Astrocyte of the cerebellum (primary cell): ENCODE measurements at regions not wholly inside any gene's neighbourhood (a gene's known extent, or its start where the extent isn't known, plus 50 kb on each side); places are given as distances from the start of the nearest gene placed in this dataset.

Source experiments
- DNase-seq: peaks from one replicate; pipeline ENCODE4 v3.0.0-alpha.2; 2011; ENCODE audit warnings: low read depth
- H3K4me3 ChIP-seq: 2 replicates; pipeline ENCODE4 v1.5.1; 2011; ENCODE audit warnings: mild to moderate bottlenecking, low read depth, low read length, moderate library complexity
- CTCF ChIP-seq: IDR thresholded peaks from 2 replicates; pipeline ENCODE4 v1.5.1; 2012; ENCODE audit warnings: low read length, low read depth, moderate library complexity, mild to moderate bottlenecking; ENCODE audit errors: missing control alignments
- in situ Hi-C: cut with HindIII; loops from 2 replicates; pipeline ENCODE4 v1.10.0; 2017; ENCODE audit warnings: low sequenced_read_pairs

- no peak for TF ChIP-seq CTCF
- in situ Hi-C loops, result no loop called here
Measured at GRCh38 chr7:125641884-125642283, 712.3 kb upstream of the POT1 start.

GRCh38 chr7:125636320-125636962, 706.8 kb upstream of the POT1 start:
- DNase-seq, result no peak
- H3K4me3 ChIP-seq, result no peak overlapping the region
- TF ChIP-seq CTCF, result no peak
- in situ Hi-C loops, result no loop called here

More at GRCh38 chr7:125641884-125642283, 712.3 kb upstream of the POT1 start:
- DNase-seq, result no peak
- H3K4me3 ChIP-seq, result no peak overlapping the region

GRCh38 chr7:125618516-125618915, 688.9 kb upstream of the POT1 start:
- TF ChIP-seq CTCF, result no peak
- no peak for DNase-seq
- in situ Hi-C loops, result no loop called here

GRCh38 chr7:125611582-125611981, 682.0 kb upstream of the POT1 start:
- in situ Hi-C loops, result no loop called here
- DNase-seq, result no peak
- no peak overlapping the region for H3K4me3 ChIP-seq
- TF ChIP-seq CTCF, result no peak

More at GRCh38 chr7:125618516-125618915, 688.9 kb upstream of the POT1 start:
- H3K4me3 ChIP-seq, result no peak overlapping the region

DNA sequence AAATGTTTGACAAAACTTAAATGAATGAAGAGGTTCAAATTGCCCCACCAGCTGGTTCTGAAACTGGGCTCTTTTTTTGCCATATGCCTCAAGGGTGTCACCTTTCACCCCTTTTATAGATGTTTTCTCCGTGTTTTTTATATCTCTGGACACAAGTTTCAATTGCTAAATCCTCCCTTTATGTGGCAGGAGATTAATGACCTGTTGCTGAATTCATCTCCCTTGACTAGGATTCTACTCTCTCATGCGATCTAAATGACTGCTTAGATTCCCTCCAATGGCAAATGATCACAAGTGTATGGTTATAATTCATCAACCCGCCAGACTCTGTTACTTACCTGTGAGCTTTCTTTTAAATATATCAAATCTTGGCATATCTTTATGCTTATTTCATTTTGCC, 677.0 kb upstream of the POT1 start:
- no peak for DNase-seq
- TF ChIP-seq CTCF, result no peak
- H3K4me3 ChIP-seq, result no peak overlapping the region
- in situ Hi-C loops, result no loop called here

GRCh38 chr7:125605241-125605640, 675.6 kb upstream of the POT1 start:
- in situ Hi-C loops, result no loop called here
- TF ChIP-seq CTCF, result no peak
- peak; percentile 13 for DNase-seq
- H3K4me3 ChIP-seq, result no peak overlapping the region
